Esophagus squamous epithelium (tissue), 5 donors: ENCODE measurements at regions not wholly inside any gene's neighbourhood (a gene's known extent, or its start where the extent isn't known, plus 50 kb on each side); places are given as distances from the start of the nearest gene placed in this dataset.

ENCODE experiments used
- DNase-seq: peaks from one replicate; lab custom pipeline; 2025; lab: John Stamatoyannopoulos, UW
- H3K27ac ChIP-seq, 4 donors: fragments of 200-600 bp; sonication (generic); one replicate each; pipeline ENCODE4 v1.5.1; 2016 to 2019; ENCODE audit warnings: mild to moderate bottlenecking in 1 of 4
- H3K27me3 ChIP-seq, 4 donors: fragments of 200-600 bp; sonication (generic); 1 replicate in 3 of 4; 2 replicates in 1 of 4; pipeline versions ENCODE4 v1.5.1 to v1.6.0; 2017 to 2021; ENCODE audit warnings: antibody characterized with exemption in 1 of 4
- H3K36me3 ChIP-seq, 3 donors: fragments of 200-600 bp; sonication (generic); one replicate each; pipeline ENCODE4 v1.5.1; 2016 to 2019
- H3K4me1 ChIP-seq, 3 donors: fragments of 200-600 bp; sonication (generic); one replicate each; pipeline ENCODE4 v1.5.1; 2017 to 2019
- H3K4me3 ChIP-seq, 4 donors: fragments of 200-600 bp; sonication (generic); 1 replicate in 3 of 4; 2 replicates in 1 of 4; pipeline ENCODE4 v1.5.1; 2016 to 2019; ENCODE audit warnings: mild to moderate bottlenecking in 2 of 4, moderate library complexity in 1 of 4
- H3K9me3 ChIP-seq, 3 donors: fragments of 200-600 bp; sonication (generic); one replicate each; pipeline ENCODE4 v1.5.1; 2016 to 2019
- CTCF ChIP-seq, 6 experiments: fragments of 450-650 bp in 4 of 6; fragments of 200-600 bp in 2 of 6; sonication (generic) in 2 of 6; IDR thresholded peaks; one replicate each; pipeline ENCODE4 v1.5.1; 2016 to 2019; ENCODE audit warnings: antibody characterized with exemption in 6 of 6, mild to moderate bottlenecking in 4 of 6, moderate library complexity in 4 of 6
- POLR2A ChIP-seq, 4 donors: fragments of 450-650 bp; IDR thresholded peaks; one replicate each; pipeline ENCODE4 v1.6.1; 2017; ENCODE audit warnings: antibody characterized with exemption in 4 of 4, mild to moderate bottlenecking in 4 of 4, moderate library complexity in 3 of 4
- WGBS, 2 donors: methylation state at CpG; one replicate each; pipeline ENCODE4 v1.1.5; 2018; 5-methylcytosine and 5-hydroxymethylcytosine counted together
- intact Hi-C: fragments of 100-400 bp; cut with DNase I; formaldehyde crosslinking; loops from one replicate; pipeline ENCODE4 v1.15.0; 2022
- donor health status: DM: yes; HTN: yes; CAD: no.

DNA sequence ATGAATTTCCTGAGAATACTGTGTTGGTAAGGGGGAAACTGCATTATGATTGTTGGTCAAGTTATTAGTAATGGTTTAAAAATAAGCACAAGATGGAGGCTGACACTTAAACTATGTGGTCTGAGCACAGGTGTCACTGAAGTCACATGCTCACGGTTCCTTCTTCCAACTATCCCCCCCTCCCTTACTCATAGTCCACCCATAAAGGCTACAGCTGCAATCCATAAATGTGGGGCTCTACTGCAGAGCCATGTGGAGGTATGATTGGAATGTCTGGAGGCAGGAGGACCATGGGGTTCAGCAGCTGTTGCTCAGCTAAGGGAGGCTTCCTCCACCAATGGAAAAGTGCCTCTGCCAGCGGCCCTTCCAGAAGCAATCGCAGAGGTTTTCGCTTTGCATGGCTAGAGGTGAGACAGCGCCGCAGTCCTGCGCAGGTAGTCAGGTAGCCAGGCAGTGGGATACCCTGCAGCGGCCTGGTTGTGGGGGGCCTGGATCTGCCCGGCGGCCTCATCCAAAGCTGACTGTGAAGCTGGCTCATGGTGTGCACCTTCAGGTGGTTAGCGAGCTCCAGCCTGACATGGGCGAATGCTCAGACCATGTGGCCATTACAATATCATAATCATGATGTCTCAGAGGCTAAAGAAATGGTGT is 249.6 kb downstream of the DCDC2C start:
- Histone ChIP-seq H3K4me1 (no peaks in the 10 kb centered on the region), H3K36me3 (no peaks in the 10 kb centered on the region), H3K27ac (no peak overlapping the region), H3K9me3 (peaks cover 0 to 7% (median 0%) of the 10 kb centered on the region in 3 donors), H3K4me3 (no peak overlapping the region), H3K27me3 (no peaks in the 10 kb centered on the region)
- intact Hi-C loops = no loop called here
- DNase-seq = no peak
- TF ChIP-seq POLR2A (IDR thresholded peaks at IDR 0.05) (no peak), CTCF (IDR thresholded peaks at IDR 0.05) (no peak)
- 29 to 78% methylated on average over 1 of the region's 12 CpGs for WGBS, 2 donors

DNA sequence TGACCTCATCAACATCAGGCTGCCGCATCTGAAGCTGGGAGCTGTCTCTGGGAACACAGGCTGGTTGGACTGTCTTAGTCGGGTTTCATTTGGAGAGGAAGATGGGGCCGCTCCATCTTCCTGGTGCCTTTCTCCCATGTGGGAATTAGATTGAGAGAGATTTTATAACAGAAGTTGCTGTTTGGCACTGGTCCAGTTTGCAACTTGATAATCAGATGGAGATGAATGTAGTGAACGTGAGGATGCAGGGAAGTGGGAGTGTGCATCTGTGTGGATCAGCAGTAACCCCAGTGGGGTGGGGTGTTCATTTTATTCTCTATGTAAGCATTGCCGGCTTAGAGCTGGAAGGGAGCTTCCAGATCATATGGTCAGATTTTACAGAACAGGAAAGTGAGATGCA is 250.9 kb downstream of the DCDC2C start:
- DNase-seq = no peak
- Histone ChIP-seq H3K27ac (no peak overlapping the region), H3K27me3 (no peaks in the 10 kb centered on the region), H3K4me1 (no peaks in the 10 kb centered on the region), H3K4me3 (no peak overlapping the region), H3K9me3 (peaks cover 0 to 7% (median 0%) of the 10 kb centered on the region in 3 donors), H3K36me3 (no peaks in the 10 kb centered on the region)
- WGBS, 2 donors = 36 to 45% methylated on average over 4 to 5 of the region's 5 CpGs
- TF ChIP-seq CTCF (IDR thresholded peaks at IDR 0.05) (no peak), POLR2A (IDR thresholded peaks at IDR 0.05) (no peak)
- intact Hi-C loops = no loop called here

DNA sequence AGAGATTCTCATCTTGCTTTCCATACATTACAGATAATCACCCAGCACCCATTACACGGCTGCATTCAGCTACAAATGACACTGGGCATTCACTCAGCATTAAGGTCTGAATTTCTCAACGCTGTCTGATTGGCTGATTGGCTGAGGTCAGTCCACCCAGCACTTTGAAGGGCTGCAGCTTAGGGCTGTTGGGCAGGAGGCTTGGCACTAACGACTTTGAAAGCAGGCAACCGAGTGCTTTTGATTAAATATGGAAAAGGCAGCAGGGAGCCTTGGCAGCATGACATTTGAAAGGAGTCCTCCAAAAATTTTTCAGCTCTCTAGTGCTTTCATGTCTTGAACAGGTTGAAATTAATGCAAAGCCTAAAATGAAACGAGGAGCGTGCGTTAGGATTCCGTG is 253.0 kb downstream of the DCDC2C start:
- Histone ChIP-seq H3K9me3 (peaks cover 0 to 3% (median 0%) of the 10 kb centered on the region in 3 donors), H3K4me1 (no peaks in the 10 kb centered on the region), H3K4me3 (no peak overlapping the region), H3K27ac (no peak overlapping the region), H3K36me3 (no peaks in the 10 kb centered on the region), H3K27me3 (no peaks in the 10 kb centered on the region)
- DNase-seq = no peak
- TF ChIP-seq CTCF (IDR thresholded peaks at IDR 0.05) = no peak
- TF ChIP-seq POLR2A (IDR thresholded peaks at IDR 0.05) = no peak
- 60 to 83% methylated on average over 6 to 8 of the region's 8 CpGs for whole genome bisulfite sequencing, 2 donors
- intact Hi-C loops = no loop called here

DNA sequence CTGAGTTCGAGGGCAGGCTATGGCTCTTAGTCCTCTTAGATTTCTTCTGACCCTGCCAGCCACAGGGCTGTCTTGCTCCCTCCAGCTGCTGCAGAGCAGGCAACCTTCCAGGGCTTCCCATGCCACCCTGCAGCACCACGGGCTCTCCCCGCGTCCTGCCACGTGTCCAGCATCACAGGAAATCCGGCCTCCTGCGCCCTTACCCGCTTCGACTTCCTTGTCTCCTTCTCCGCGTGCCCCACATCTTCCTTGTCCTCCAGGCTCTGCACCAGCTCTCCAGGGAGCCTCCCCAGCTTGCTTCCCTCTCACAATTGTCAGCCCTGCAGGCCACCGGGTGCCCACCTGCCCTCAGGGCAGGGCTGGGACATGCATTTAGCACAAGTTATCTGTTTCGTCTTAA is 253.5 kb downstream of the DCDC2C start:
- H3K27me3 ChIP-seq = no peaks in the 10 kb centered on the region
- no peak for DNase-seq

More for the DNA sequence above, 253.5 kb downstream of the DCDC2C start:
- TF ChIP-seq POLR2A (IDR thresholded peaks at IDR 0.05) (no peak), CTCF (IDR thresholded peaks at IDR 0.05) (no peak)
- WGBS, 2 donors = 70 to 72% methylated on average over 6 to 13 of the region's 13 CpGs
- no peaks in the 10 kb centered on the region for H3K36me3 ChIP-seq
- H3K9me3 ChIP-seq = no peaks in the 10 kb centered on the region
- no peaks in the 10 kb centered on the region for H3K4me1 ChIP-seq
- H3K27ac ChIP-seq = no peak overlapping the region
- no peak overlapping the region for H3K4me3 ChIP-seq
- intact Hi-C loops = no loop called here
